Liver (tissue), 8 donors: ENCODE measurements at regions not wholly inside any gene's neighbourhood (a gene's known extent, or its start where the extent isn't known, plus 50 kb on each side); places are given as distances from the start of the nearest gene placed in this dataset.

ENCODE experiments used
- DNase-seq: peaks from one replicate; pipeline ENCODE4 v3.0.0-alpha.2; 2017; ENCODE audit warnings: low spot score
- H3K27ac ChIP-seq, 2 donors: one replicate each; pipeline ENCODE4 v1.7.0; 2013; ENCODE audit warnings: inconsistent platforms in 2 of 2, low read length in 2 of 2, control low read depth in 1 of 2, low read depth in 1 of 2, mild to moderate bottlenecking in 1 of 2
- H3K27me3 ChIP-seq, 4 donors: one replicate each; pipeline versions ENCODE4 v1.6.1 to v1.7.0; 2013; ENCODE audit warnings: low read length in 3 of 4, inconsistent platforms in 1 of 4, mild to moderate bottlenecking in 1 of 4, moderate library complexity in 1 of 4; ENCODE audit not compliant: control insufficient read depth in 4 of 4, insufficient read depth in 4 of 4
- H3K36me3 ChIP-seq, 4 donors: one replicate each; pipeline versions ENCODE4 v1.6.1 to v1.7.0; 2013; ENCODE audit warnings: low read length in 3 of 4, mild to moderate bottlenecking in 3 of 4, low read depth in 1 of 4, moderate library complexity in 1 of 4; ENCODE audit not compliant: control insufficient read depth in 4 of 4, insufficient read depth in 3 of 4
- H3K4me1 ChIP-seq, 4 donors: one replicate each; pipeline versions ENCODE4 v1.6.1 to v1.7.0; 2013; ENCODE audit warnings: low read length in 3 of 4, mild to moderate bottlenecking in 3 of 4, moderate library complexity in 1 of 4; ENCODE audit not compliant: control insufficient read depth in 4 of 4, insufficient read depth in 4 of 4
- H3K4me3 ChIP-seq, 3 donors: one replicate each; pipeline versions ENCODE4 v1.6.1 to v1.7.0; 2013; ENCODE audit warnings: low read length in 3 of 3, control low read depth in 1 of 3, low read depth in 1 of 3, mild to moderate bottlenecking in 1 of 3
- H3K9ac ChIP-seq, 2 donors: one replicate each; pipeline ENCODE4 v1.7.0; 2013; ENCODE audit warnings: low read length in 2 of 2, mild to moderate bottlenecking in 2 of 2, moderate library complexity in 2 of 2, control low read depth in 1 of 2, low read depth in 1 of 2
- H3K9me3 ChIP-seq, 4 donors: one replicate each; pipeline versions ENCODE4 v1.6.1 to v1.7.0; 2013; ENCODE audit warnings: low read length in 3 of 4; ENCODE audit not compliant: control insufficient read depth in 4 of 4
- ATF3 ChIP-seq: IDR thresholded peaks from 2 replicates; pipeline ENCODE4 v1.6.1; 2016; ENCODE audit warnings: antibody characterized with exemption
- CTCF ChIP-seq: fragments of 150-350 bp; IDR thresholded peaks from 2 replicates; pipeline ENCODE4 v1.5.1; 2017; ENCODE audit warnings: improper control_type of control experiment, low read depth, low read length; ENCODE audit not compliant: missing input control
- HNF4G ChIP-seq: IDR thresholded peaks from 2 replicates; pipeline ENCODE4 v1.6.1; 2016; ENCODE audit warnings: antibody characterized with exemption
- MAX ChIP-seq: IDR thresholded peaks from 2 replicates; pipeline ENCODE4 v1.6.1; 2016; ENCODE audit warnings: antibody characterized with exemption
- RAD21 ChIP-seq, 2 donors: IDR thresholded peaks; 2 replicates each; pipeline ENCODE4 v1.6.1; 2016; ENCODE audit warnings: antibody characterized with exemption in 2 of 2, mild to moderate bottlenecking in 2 of 2
- REST ChIP-seq: IDR thresholded peaks from 2 replicates; pipeline ENCODE4 v1.6.1; 2016; ENCODE audit warnings: antibody characterized with exemption, mild to moderate bottlenecking
- RXRA ChIP-seq, 2 donors: IDR thresholded peaks; 2 replicates each; pipeline ENCODE4 v1.6.1; 2017 to 2018; ENCODE audit warnings: antibody characterized with exemption in 2 of 2, mild to moderate bottlenecking in 1 of 2
- YY1 ChIP-seq: IDR thresholded peaks from 2 replicates; pipeline ENCODE4 v1.6.1; 2016; ENCODE audit warnings: antibody characterized with exemption, mild to moderate bottlenecking
- WGBS: extraction: QIAGEN DNeasy Blood & Tissue Kit; methylation state at CpG from one replicate; pipeline ENCODE4 v1.1.7; 2013; 5-methylcytosine and 5-hydroxymethylcytosine counted together
- donor health status: healthy.
- donor health status: healthy.
- donor health status: healthy.
- donor health status: healthy.
- donor health status: healthy.

- DNase-seq = no peak
- WGBS = 58% methylated on average over 6 of the region's 6 CpGs
- Histone ChIP-seq H3K36me3 (no peaks in the 10 kb centered on the region), H3K4me1 (no peaks in the 10 kb centered on the region), H3K4me3 (no peak overlapping the region), H3K9me3 (no peaks in the 10 kb centered on the region), H3K9ac (no peak overlapping the region), H3K27me3 (no peaks in the 10 kb centered on the region), H3K27ac (no peak overlapping the region)
- TF ChIP-seq MAX = no peak
- no peak for TF ChIP-seq ATF3
- TF ChIP-seq RAD21 (IDR thresholded peaks at IDR 0.05) = no peak
- TF ChIP-seq RXRA (IDR thresholded peaks at IDR 0.05) = no peak
- TF ChIP-seq YY1 = no peak
Measured at GRCh38 chr10:83367036-83367435, 772.3 kb upstream of the GHITM start.

- 71% methylated on average over 4 of the region's 4 CpGs for WGBS
Measured at GRCh38 chr10:83371696-83372490, 767.4 kb upstream of the GHITM start.

More at GRCh38 chr10:83371696-83372490, 767.4 kb upstream of the GHITM start:
- Histone ChIP-seq H3K4me3 (no peak overlapping the region), H3K9me3 (no peaks in the 10 kb centered on the region), H3K9ac (no peak overlapping the region), H3K36me3 (no peaks in the 10 kb centered on the region), H3K27ac (no peak overlapping the region), H3K27me3 (no peaks in the 10 kb centered on the region), H3K4me1 (no peaks in the 10 kb centered on the region)
- TF ChIP-seq HNF4G (no peak), REST (no peak), CTCF (no peak), RXRA (IDR thresholded peaks at IDR 0.05) (no peak), YY1 (no peak)
- DNase-seq = no peak
